WTC11 (cell line): ENCODE measurements at regions not wholly inside any gene's neighbourhood (a gene's known extent, or its start where the extent isn't known, plus 50 kb on each side); places are given as distances from the start of the nearest gene placed in this dataset.

Experiments used
- ATAC-seq: fragments of 200-7000 bp; cut with Tn5 transposase; 2 replicates; pipeline ENCODE4 v1.10.0; 2021; ENCODE audit warnings: mild to moderate bottlenecking, moderate library complexity
- CTCF ChIA-PET: fragments of 300-600 bp; sonication (Branson Sonifier 250); formaldehyde crosslinking; loops from one replicate; lab custom pipeline; 2021; ENCODE audit warnings: antibody characterized with exemption; lab: Charles Lee
- POLR2A ChIA-PET: fragments of 350-600 bp; sonication (Branson Sonifier 250); formaldehyde crosslinking; loops from one replicate; lab custom pipeline; 2021; ENCODE audit warnings: antibody characterized with exemption; lab: Charles Lee
- DNase-seq: peaks from one replicate; pipeline ENCODE4 v3.0.0; 2021; ENCODE audit warnings: low spot score
- H3K27ac Mint-ChIP-seq: 2 replicates; pipeline ENCODE4 v1.8.0; 2021; ENCODE audit warnings: mixed read lengths
- H3K27me3 Mint-ChIP-seq: 2 replicates; pipeline ENCODE4 v1.8.0; 2021; ENCODE audit warnings: low read depth, mild to moderate bottlenecking, moderate library complexity, mixed read lengths
- H3K36me3 Mint-ChIP-seq: 2 replicates; pipeline ENCODE4 v1.8.0; 2021; ENCODE audit warnings: mixed read lengths
- H3K4me1 Mint-ChIP-seq: 2 replicates; pipeline ENCODE4 v1.8.0; 2022; ENCODE audit warnings: mixed read lengths
- H3K4me3 Mint-ChIP-seq: 2 replicates; pipeline ENCODE4 v1.8.0; 2021; ENCODE audit warnings: mild to moderate bottlenecking, moderate library complexity, mixed read lengths
- H3K9me3 Mint-ChIP-seq: 2 replicates; pipeline ENCODE4 v1.8.0; 2021; ENCODE audit warnings: mixed read lengths
- ELF4 ChIP-seq: sonication (generic); formaldehyde crosslinking; IDR thresholded peaks from 2 replicates; pipeline ENCODE4 v1.8.1; 2022; ENCODE audit warnings: low read depth, mild to moderate bottlenecking, moderate library complexity, missing genetic modification reagents
- ETV6 ChIP-seq: sonication (generic); formaldehyde crosslinking; IDR thresholded peaks from 2 replicates; pipeline ENCODE4 v1.8.1; 2022; ENCODE audit warnings: mild to moderate bottlenecking, missing genetic modification reagents
- GRHL2 ChIP-seq: fragments of 250-450 bp; sonication (Bioruptor Pico); IDR thresholded peaks from 2 replicates; pipeline ENCODE4 v1.8.0; 2022; ENCODE audit warnings: mild to moderate bottlenecking, moderate library complexity; ENCODE audit not compliant: insufficient replicate concordance, severe bottlenecking
- JAZF1 ChIP-seq: fragments of 250-450 bp; sonication (Bioruptor Pico); IDR thresholded peaks from 2 replicates; pipeline ENCODE4 v1.9.0; 2021; ENCODE audit warnings: moderate library complexity, mild to moderate bottlenecking, inconsistent platforms
- MYBL2 ChIP-seq: sonication (generic); formaldehyde crosslinking; IDR thresholded peaks from 2 replicates; pipeline ENCODE4 v1.8.1; 2023; ENCODE audit warnings: mild to moderate bottlenecking, moderate library complexity, missing genetic modification reagents
- NFE2L1 ChIP-seq: sonication (generic); formaldehyde crosslinking; IDR thresholded peaks from 2 replicates; pipeline ENCODE4 v1.8.1; 2023; ENCODE audit warnings: missing genetic modification reagents
- NR1H2 ChIP-seq: sonication (generic); formaldehyde crosslinking; IDR thresholded peaks from 2 replicates; pipeline ENCODE4 v1.9.0; 2021; ENCODE audit warnings: mild to moderate bottlenecking, moderate library complexity, missing genetic modification reagents
- PRRX2 ChIP-seq: fragments of 250-450 bp; sonication (Bioruptor Pico); IDR thresholded peaks from 2 replicates; pipeline ENCODE4 v1.8.0; 2021; ENCODE audit warnings: mild to moderate bottlenecking
- SP1 ChIP-seq: sonication (generic); formaldehyde crosslinking; conservative IDR thresholded peaks from 2 replicates; pipeline ENCODE4 v1.8.1; 2022; ENCODE audit warnings: missing genetic modification reagents
- ZNF671 ChIP-seq: fragments of 250-450 bp; sonication (Bioruptor Pico); IDR thresholded peaks from 2 replicates; pipeline ENCODE4 v1.8.0; 2021; ENCODE audit warnings: mild to moderate bottlenecking
- TF ChIP-seq, protein P1 (sequence below): fragments of 250-450 bp; sonication (Bioruptor Pico); conservative IDR thresholded peaks from 2 replicates; pipeline ENCODE4 v1.9.0; 2021; ENCODE audit warnings: mild to moderate bottlenecking
- TF ChIP-seq, protein P2 (sequence below): sonication (generic); formaldehyde crosslinking; IDR thresholded peaks from 2 replicates; pipeline ENCODE4 v1.8.1; 2023; ENCODE audit warnings: mild to moderate bottlenecking, moderate library complexity, missing genetic modification reagents
- TF ChIP-seq, protein P3 (sequence below): fragments of 200-600 bp; IDR thresholded peaks from 2 replicates; pipeline ENCODE4 v1.8.0; 2022; ENCODE audit warnings: antibody characterized with exemption
- TF ChIP-seq, protein P4 (sequence below): sonication (generic); formaldehyde crosslinking; IDR thresholded peaks from 2 replicates; pipeline ENCODE4 v1.8.1; 2022; ENCODE audit warnings: low read depth, missing genetic modification reagents, borderline replicate concordance
- TF ChIP-seq, protein P5 (sequence below): sonication (generic); formaldehyde crosslinking; IDR thresholded peaks from 2 replicates; pipeline ENCODE4 v1.8.1; 2023; ENCODE audit warnings: mild to moderate bottlenecking, missing genetic modification reagents
- TF ChIP-seq, protein P6 (sequence below): sonication (generic); formaldehyde crosslinking; IDR thresholded peaks from 2 replicates; pipeline ENCODE4 v1.8.1; 2023; ENCODE audit warnings: mild to moderate bottlenecking, missing genetic modification reagents, borderline replicate concordance
- TF ChIP-seq, protein P7 (sequence below): sonication (generic); formaldehyde crosslinking; IDR thresholded peaks from 2 replicates; pipeline ENCODE4 v1.8.0; 2022; ENCODE audit warnings: mild to moderate bottlenecking, missing genetic modification reagents

DNA sequence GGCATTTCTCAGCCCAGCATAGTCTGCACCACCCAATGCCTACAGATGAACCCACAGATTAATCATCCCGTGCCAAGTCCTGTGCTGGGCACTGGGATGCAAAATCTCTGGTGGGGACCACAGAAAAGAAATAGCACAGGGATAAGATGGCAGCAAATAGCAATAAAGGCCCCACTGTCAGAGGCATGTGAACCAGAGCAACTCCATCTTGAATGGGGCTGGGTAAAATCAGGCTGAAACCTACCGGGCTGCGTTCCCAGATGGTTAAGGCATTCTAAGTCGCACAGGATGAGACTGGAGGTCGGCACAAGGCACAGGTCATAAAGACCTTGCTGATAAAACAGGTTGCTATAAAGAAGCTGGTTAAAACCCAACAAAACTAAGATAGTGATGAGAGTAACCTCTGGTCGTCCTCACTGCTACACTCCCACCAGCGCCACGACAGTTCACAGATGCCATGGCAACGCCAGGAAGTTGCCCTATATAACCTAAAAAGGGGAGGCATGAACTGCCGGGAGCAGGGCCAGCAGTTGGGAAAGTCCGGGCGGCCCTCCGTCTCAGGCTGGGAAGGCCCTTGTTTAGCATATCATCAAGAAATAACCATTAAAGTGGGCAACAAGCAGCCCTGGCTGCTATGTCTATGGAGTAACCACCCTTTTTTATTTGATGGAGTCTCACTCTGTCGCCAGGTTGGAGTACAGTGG, 65.2 kb downstream of the C9orf50 start:
- H3K36me3 Mint-ChIP-seq: no peaks in the 10 kb centered on the region
- H3K27me3 Mint-ChIP-seq: peaks cover 20% of the 10 kb centered on the region
- POLR2A ChIA-PET: no interaction called here
- H3K4me3 Mint-ChIP-seq: no peak overlapping the region
- CTCF ChIA-PET: interaction anchor here (1.4 to 1.8 kb wide), 2 partner anchors 54 to 59 kb away, joined by 7 to 9 read pairs; no protein-coding TSS in a partner anchor
- no peaks in the 10 kb centered on the region for H3K9me3 Mint-ChIP-seq
- H3K4me1 Mint-ChIP-seq: peaks cover 50% of the 10 kb centered on the region
- ATAC-seq (no peak), DNase-seq (no peak)
- no peak overlapping the region for H3K27ac Mint-ChIP-seq
- TF ChIP-seq PRRX2 (CRISPR knock-in tag) (no peak), MYBL2 (CRISPR knock-in tag) (no peak), ZNF671 (no peak), NR1H2 (CRISPR knock-in tag) (no peak), NFE2L1 (CRISPR knock-in tag) (no peak), ELF4 (CRISPR knock-in tag) (no peak), JAZF1 (no peak), GRHL2 (CRISPR knock-in tag) (no peak), ETV6 (CRISPR knock-in tag) (no peak), SP1 (no peak)
- TF ChIP-seq, protein P1, sequence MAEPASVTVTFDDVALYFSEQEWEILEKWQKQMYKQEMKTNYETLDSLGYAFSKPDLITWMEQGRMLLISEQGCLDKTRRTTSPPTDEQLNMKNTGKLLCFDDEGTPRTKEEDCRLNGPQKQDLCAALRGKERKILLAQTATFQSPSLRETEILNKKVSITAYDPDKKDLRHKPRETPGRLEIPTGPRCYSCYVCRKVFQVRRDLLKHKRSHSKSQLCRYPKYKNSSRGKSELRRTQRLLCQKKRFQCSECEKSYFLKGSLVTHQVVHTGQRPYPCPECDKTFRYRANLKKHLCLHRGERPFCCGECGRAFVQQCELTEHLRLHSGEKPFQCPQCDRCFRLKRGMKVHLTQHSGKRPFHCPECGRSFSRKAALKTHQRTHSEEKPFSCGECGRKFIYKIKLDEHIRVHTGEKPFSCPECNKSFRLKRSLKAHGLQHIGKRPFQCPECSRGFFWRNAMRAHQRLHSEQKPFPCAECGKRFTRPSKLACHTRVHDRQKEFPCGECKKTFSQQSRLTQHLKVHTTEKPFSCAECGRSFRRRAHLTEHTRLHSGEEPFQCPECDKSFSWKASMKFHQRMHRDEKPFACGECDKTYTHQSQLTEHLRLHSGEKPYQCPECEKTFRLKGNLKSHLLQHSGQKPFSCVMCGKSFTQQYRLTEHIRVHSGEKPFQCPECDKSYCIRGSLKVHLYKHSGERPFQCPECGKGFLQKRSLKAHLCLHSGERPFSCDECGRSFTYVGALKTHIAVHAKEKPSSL (CRISPR knock-in tag): no peak
- TF ChIP-seq, protein P2, sequence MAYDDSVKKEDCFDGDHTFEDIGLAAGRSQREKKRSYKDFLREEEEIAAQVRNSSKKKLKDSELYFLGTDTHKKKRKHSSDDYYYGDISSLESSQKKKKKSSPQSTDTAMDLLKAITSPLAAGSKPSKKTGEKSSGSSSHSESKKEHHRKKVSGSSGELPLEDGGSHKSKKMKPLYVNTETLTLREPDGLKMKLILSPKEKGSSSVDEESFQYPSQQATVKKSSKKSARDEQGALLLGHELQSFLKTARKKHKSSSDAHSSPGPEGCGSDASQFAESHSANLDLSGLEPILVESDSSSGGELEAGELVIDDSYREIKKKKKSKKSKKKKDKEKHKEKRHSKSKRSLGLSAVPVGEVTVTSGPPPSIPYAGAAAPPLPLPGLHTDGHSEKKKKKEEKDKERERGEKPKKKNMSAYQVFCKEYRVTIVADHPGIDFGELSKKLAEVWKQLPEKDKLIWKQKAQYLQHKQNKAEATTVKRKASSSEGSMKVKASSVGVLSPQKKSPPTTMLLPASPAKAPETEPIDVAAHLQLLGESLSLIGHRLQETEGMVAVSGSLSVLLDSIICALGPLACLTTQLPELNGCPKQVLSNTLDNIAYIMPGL (CRISPR knock-in tag): no peak
- TF ChIP-seq, protein P3, sequence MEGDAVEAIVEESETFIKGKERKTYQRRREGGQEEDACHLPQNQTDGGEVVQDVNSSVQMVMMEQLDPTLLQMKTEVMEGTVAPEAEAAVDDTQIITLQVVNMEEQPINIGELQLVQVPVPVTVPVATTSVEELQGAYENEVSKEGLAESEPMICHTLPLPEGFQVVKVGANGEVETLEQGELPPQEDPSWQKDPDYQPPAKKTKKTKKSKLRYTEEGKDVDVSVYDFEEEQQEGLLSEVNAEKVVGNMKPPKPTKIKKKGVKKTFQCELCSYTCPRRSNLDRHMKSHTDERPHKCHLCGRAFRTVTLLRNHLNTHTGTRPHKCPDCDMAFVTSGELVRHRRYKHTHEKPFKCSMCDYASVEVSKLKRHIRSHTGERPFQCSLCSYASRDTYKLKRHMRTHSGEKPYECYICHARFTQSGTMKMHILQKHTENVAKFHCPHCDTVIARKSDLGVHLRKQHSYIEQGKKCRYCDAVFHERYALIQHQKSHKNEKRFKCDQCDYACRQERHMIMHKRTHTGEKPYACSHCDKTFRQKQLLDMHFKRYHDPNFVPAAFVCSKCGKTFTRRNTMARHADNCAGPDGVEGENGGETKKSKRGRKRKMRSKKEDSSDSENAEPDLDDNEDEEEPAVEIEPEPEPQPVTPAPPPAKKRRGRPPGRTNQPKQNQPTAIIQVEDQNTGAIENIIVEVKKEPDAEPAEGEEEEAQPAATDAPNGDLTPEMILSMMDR: no peak
- TF ChIP-seq, protein P4, sequence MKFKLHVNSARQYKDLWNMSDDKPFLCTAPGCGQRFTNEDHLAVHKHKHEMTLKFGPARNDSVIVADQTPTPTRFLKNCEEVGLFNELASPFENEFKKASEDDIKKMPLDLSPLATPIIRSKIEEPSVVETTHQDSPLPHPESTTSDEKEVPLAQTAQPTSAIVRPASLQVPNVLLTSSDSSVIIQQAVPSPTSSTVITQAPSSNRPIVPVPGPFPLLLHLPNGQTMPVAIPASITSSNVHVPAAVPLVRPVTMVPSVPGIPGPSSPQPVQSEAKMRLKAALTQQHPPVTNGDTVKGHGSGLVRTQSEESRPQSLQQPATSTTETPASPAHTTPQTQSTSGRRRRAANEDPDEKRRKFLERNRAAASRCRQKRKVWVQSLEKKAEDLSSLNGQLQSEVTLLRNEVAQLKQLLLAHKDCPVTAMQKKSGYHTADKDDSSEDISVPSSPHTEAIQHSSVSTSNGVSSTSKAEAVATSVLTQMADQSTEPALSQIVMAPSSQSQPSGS (CRISPR knock-in tag): no peak
- TF ChIP-seq, protein P5, sequence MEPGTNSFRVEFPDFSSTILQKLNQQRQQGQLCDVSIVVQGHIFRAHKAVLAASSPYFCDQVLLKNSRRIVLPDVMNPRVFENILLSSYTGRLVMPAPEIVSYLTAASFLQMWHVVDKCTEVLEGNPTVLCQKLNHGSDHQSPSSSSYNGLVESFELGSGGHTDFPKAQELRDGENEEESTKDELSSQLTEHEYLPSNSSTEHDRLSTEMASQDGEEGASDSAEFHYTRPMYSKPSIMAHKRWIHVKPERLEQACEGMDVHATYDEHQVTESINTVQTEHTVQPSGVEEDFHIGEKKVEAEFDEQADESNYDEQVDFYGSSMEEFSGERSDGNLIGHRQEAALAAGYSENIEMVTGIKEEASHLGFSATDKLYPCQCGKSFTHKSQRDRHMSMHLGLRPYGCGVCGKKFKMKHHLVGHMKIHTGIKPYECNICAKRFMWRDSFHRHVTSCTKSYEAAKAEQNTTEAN (CRISPR knock-in tag): no peak
- TF ChIP-seq, protein P6, sequence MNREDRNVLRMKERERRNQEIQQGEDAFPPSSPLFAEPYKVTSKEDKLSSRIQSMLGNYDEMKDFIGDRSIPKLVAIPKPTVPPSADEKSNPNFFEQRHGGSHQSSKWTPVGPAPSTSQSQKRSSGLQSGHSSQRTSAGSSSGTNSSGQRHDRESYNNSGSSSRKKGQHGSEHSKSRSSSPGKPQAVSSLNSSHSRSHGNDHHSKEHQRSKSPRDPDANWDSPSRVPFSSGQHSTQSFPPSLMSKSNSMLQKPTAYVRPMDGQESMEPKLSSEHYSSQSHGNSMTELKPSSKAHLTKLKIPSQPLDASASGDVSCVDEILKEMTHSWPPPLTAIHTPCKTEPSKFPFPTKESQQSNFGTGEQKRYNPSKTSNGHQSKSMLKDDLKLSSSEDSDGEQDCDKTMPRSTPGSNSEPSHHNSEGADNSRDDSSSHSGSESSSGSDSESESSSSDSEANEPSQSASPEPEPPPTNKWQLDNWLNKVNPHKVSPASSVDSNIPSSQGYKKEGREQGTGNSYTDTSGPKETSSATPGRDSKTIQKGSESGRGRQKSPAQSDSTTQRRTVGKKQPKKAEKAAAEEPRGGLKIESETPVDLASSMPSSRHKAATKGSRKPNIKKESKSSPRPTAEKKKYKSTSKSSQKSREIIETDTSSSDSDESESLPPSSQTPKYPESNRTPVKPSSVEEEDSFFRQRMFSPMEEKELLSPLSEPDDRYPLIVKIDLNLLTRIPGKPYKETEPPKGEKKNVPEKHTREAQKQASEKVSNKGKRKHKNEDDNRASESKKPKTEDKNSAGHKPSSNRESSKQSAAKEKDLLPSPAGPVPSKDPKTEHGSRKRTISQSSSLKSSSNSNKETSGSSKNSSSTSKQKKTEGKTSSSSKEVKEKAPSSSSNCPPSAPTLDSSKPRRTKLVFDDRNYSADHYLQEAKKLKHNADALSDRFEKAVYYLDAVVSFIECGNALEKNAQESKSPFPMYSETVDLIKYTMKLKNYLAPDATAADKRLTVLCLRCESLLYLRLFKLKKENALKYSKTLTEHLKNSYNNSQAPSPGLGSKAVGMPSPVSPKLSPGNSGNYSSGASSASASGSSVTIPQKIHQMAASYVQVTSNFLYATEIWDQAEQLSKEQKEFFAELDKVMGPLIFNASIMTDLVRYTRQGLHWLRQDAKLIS (CRISPR knock-in tag): no peak
- TF ChIP-seq, protein P7, sequence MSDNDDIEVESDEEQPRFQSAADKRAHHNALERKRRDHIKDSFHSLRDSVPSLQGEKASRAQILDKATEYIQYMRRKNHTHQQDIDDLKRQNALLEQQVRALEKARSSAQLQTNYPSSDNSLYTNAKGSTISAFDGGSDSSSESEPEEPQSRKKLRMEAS: no peak
